MM.1S (cell line): ENCODE measurements at regions not wholly inside any gene's neighbourhood (a gene's known extent, or its start where the extent isn't known, plus 50 kb on each side); places are given as distances from the start of the nearest gene placed in this dataset.

Experiments used
- DNase-seq: peaks from one replicate; pipeline ENCODE4 v3.0.0-alpha.2; 2015
- H2AFZ ChIP-seq: fragments of 300-600 bp; sonication (generic); 2 replicates; pipeline ENCODE4 v1.6.0; 2016; ENCODE audit warnings: antibody characterized with exemption, low read length
- H3F3A ChIP-seq: fragments of 300-600 bp; sonication (generic); 2 replicates; pipeline ENCODE4 v1.6.1; 2016; ENCODE audit warnings: mild to moderate bottlenecking, antibody characterized with exemption, low read length, moderate library complexity, mixed read lengths; ENCODE audit not compliant: insufficient read depth
- H3K27ac ChIP-seq: fragments of 300-600 bp; sonication (generic); 2 replicates; pipeline ENCODE4 v1.5.1; 2016; ENCODE audit warnings: mild to moderate bottlenecking, low read length
- H3K27me3 ChIP-seq: fragments of 300-600 bp; sonication (generic); replicated peaks from 2 replicates; pipeline ENCODE4 v1.6.0; 2016; ENCODE audit warnings: low read length; ENCODE audit not compliant: insufficient read depth
- H3K36me3 ChIP-seq: fragments of 300-600 bp; sonication (generic); replicated peaks from 2 replicates; pipeline ENCODE4 v1.6.1; 2016; ENCODE audit warnings: mild to moderate bottlenecking, low read length, mixed read lengths; ENCODE audit not compliant: insufficient read depth
- H3K4me1 ChIP-seq: fragments of 300-600 bp; sonication (generic); 2 replicates; pipeline ENCODE4 v1.6.1; 2016; ENCODE audit warnings: low read length, mixed read lengths
- H3K4me2 ChIP-seq: fragments of 300-600 bp; sonication (generic); 2 replicates; pipeline ENCODE4 v1.6.0; 2016; ENCODE audit warnings: low read depth, low read length
- H3K4me3 ChIP-seq: fragments of 300-600 bp; sonication (generic); 2 replicates; pipeline ENCODE4 v1.5.1; 2016; ENCODE audit warnings: low read length, mixed read lengths
- H3K79me2 ChIP-seq: fragments of 300-600 bp; sonication (generic); 2 replicates; pipeline ENCODE4 v1.6.1; 2016; ENCODE audit warnings: mixed run types, low read length, mixed read lengths
- H3K9ac ChIP-seq: fragments of 300-600 bp; sonication (generic); 2 replicates; pipeline ENCODE4 v1.6.1; 2016; ENCODE audit warnings: low read length, mixed read lengths
- H3K9me2 ChIP-seq: fragments of 300-600 bp; sonication (generic); replicated peaks from 2 replicates; pipeline ENCODE4 v1.6.1; 2016; ENCODE audit warnings: mild to moderate bottlenecking, low read length, mixed read lengths; ENCODE audit not compliant: insufficient read depth
- H3K9me3 ChIP-seq: fragments of 300-600 bp; sonication (generic); replicated peaks from 2 replicates; pipeline ENCODE4 v1.6.1; 2016; ENCODE audit warnings: mild to moderate bottlenecking, low read length, mixed read lengths; ENCODE audit not compliant: insufficient read depth
- H4K20me1 ChIP-seq: fragments of 300-600 bp; sonication (generic); 2 replicates; pipeline ENCODE4 v1.6.1; 2016; ENCODE audit warnings: mild to moderate bottlenecking, low read length, moderate library complexity, mixed read lengths; ENCODE audit not compliant: insufficient read depth
- EZH2 ChIP-seq: fragments of 300-600 bp; sonication (generic); optimal IDR thresholded peaks from 2 replicates; pipeline ENCODE3; 2017; ENCODE audit warnings: low read depth, mild to moderate bottlenecking, antibody characterized with exemption, low read length, mixed read lengths
- EZH2phosphoT487 ChIP-seq: fragments of 300-600 bp; sonication (generic); IDR thresholded peaks from 2 replicates; pipeline ENCODE4 v1.6.1; 2018; ENCODE audit warnings: antibody characterized with exemption, low read length
- TF ChIP-seq, protein P1 (sequence below): fragments of 300-600 bp; sonication (generic); IDR thresholded peaks from 2 replicates; pipeline ENCODE4 v1.5.1; 2016; ENCODE audit warnings: antibody characterized with exemption, low read length, mixed read lengths

DNA sequence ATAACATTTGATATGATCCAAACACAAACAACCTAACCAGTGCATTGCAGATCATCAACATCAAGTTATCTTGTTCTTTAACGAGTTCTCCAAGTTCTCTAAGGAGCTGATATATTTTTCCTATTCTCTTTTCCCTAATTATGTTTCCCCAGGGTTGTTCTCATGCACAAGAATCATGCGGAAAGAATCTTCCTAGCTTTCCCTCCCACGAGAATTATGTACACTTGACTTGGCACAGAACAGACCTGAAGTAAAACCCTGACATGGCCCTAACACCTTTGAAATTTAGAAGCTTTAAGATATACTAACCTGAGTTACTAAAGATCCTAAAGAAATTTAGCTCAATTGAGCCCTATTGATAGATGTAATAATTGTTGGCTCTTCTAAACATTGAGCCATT lies 110.7 kb upstream of the FST start:
- Histone ChIP-seq H3K36me3 (no peaks in the 10 kb centered on the region), H3K9me3 (no peaks in the 10 kb centered on the region), H3K9ac (no peak overlapping the region), H3K27me3 (no peaks in the 10 kb centered on the region), H3K4me2 (no peak overlapping the region), H3K9me2 (no peaks in the 10 kb centered on the region), H3K27ac (no peak overlapping the region), H4K20me1 (no peaks in the 10 kb centered on the region), H3F3A (no peaks in the 10 kb centered on the region), H3K4me3 (no peak overlapping the region), H3K4me1 (no peaks in the 10 kb centered on the region), H2AFZ (no peak overlapping the region), H3K79me2 (no peaks in the 10 kb centered on the region)
- no peak for DNase-seq
- TF ChIP-seq, protein P1, sequence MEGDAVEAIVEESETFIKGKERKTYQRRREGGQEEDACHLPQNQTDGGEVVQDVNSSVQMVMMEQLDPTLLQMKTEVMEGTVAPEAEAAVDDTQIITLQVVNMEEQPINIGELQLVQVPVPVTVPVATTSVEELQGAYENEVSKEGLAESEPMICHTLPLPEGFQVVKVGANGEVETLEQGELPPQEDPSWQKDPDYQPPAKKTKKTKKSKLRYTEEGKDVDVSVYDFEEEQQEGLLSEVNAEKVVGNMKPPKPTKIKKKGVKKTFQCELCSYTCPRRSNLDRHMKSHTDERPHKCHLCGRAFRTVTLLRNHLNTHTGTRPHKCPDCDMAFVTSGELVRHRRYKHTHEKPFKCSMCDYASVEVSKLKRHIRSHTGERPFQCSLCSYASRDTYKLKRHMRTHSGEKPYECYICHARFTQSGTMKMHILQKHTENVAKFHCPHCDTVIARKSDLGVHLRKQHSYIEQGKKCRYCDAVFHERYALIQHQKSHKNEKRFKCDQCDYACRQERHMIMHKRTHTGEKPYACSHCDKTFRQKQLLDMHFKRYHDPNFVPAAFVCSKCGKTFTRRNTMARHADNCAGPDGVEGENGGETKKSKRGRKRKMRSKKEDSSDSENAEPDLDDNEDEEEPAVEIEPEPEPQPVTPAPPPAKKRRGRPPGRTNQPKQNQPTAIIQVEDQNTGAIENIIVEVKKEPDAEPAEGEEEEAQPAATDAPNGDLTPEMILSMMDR, result no peak
- TF ChIP-seq EZH2, result no peak
- no peak for TF ChIP-seq EZH2phosphoT487

DNA sequence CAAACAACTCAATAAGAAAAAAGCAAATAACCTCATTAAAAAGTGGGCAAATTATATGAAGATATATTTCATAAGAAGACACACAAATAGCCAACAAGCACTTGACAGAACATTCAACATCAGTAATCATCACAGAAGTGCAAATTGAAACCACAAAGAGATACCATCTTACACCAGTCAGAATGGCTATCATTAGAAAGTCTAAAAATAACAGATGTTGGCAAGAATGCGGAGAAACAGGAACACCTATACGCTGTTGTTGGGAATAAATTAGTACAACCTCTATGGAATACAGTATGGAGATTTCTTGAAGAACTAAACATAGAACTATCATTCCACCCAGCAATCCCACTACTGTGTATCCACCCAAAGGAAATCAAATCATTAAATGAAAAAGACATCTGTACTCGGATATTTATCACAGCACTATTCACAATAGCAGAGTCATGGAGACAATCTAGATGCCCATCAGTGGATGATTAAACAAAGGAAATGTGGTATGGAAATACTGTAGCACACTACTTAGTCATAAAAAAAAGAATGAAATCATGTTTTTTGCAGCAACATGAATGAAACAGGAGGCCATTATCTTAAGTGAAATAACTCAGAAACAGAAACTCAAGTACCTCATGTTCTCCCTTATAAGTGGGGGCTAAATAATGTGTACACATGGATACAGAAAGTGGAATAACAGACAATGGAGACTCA lies 106.8 kb upstream of the FST start:
- Histone ChIP-seq H3K4me3 (no peak overlapping the region), H3K9me2 (no peaks in the 10 kb centered on the region), H3K4me2 (no peak overlapping the region), H3F3A (no peaks in the 10 kb centered on the region), H3K27me3 (no peaks in the 10 kb centered on the region), H3K79me2 (no peaks in the 10 kb centered on the region), H3K4me1 (no peaks in the 10 kb centered on the region), H3K9ac (no peak overlapping the region), H3K36me3 (no peaks in the 10 kb centered on the region), H3K9me3 (no peaks in the 10 kb centered on the region), H2AFZ (no peak overlapping the region), H3K27ac (no peak overlapping the region), H4K20me1 (no peaks in the 10 kb centered on the region)
- TF ChIP-seq, protein P1, result no peak
- no peak for TF ChIP-seq EZH2phosphoT487
- TF ChIP-seq EZH2, result no peak
- no peak for DNase-seq

DNA sequence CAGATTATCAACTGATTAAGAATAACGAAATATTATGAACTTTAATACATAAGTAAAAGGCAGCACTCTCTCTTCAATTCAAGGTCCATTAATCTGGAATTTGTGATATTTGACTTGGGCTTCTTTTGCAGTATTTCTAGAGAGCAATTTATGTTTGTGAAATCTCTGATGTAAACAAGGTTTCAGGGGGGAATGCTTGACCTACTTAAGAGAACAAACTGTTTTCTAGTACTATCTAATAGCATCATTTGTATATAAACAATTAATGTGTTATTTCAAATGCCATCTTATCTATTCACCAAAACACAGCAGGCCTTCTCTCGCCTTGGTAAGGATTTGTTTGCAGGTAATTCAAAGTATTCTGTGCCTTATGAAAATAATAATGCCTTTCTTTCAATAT lies 103.6 kb upstream of the FST start:
- no peaks in the 10 kb centered on the region for H3K36me3 ChIP-seq
- H3K9me2 ChIP-seq, result no peaks in the 10 kb centered on the region
- no peak overlapping the region for H3K4me2 ChIP-seq
- no peak overlapping the region for H2AFZ ChIP-seq
- H3K9ac ChIP-seq, result no peak overlapping the region
- no peak overlapping the region for H3K4me3 ChIP-seq
- no peak for DNase-seq
- no peaks in the 10 kb centered on the region for H4K20me1 ChIP-seq
- H3K4me1 ChIP-seq, result no peaks in the 10 kb centered on the region
- TF ChIP-seq EZH2phosphoT487 (no peak), EZH2 (no peak)
- TF ChIP-seq, protein P1, result no peak
- H3K79me2 ChIP-seq, result no peaks in the 10 kb centered on the region
- H3K27ac ChIP-seq, result no peak overlapping the region
- no peaks in the 10 kb centered on the region for H3K9me3 ChIP-seq
- H3F3A ChIP-seq, result no peaks in the 10 kb centered on the region
- H3K27me3 ChIP-seq, result no peaks in the 10 kb centered on the region
